CD4-positive, alpha-beta T cell treated with Interleukin-10 for 1 hour (primary cell): ENCODE measurements at regions not wholly inside any gene's neighbourhood (a gene's known extent, or its start where the extent isn't known, plus 50 kb on each side); places are given as distances from the start of the nearest gene placed in this dataset.
"Not testable (repeated sequence)": the region's sequence is repeated elsewhere in the genome, so short reads cannot be mapped to it uniquely, and the experiment has no call there.

ENCODE experiments used
- DNase-seq: peaks from one replicate; pipeline ENCODE4 v3.0.0-alpha.2; 2020

DNA sequence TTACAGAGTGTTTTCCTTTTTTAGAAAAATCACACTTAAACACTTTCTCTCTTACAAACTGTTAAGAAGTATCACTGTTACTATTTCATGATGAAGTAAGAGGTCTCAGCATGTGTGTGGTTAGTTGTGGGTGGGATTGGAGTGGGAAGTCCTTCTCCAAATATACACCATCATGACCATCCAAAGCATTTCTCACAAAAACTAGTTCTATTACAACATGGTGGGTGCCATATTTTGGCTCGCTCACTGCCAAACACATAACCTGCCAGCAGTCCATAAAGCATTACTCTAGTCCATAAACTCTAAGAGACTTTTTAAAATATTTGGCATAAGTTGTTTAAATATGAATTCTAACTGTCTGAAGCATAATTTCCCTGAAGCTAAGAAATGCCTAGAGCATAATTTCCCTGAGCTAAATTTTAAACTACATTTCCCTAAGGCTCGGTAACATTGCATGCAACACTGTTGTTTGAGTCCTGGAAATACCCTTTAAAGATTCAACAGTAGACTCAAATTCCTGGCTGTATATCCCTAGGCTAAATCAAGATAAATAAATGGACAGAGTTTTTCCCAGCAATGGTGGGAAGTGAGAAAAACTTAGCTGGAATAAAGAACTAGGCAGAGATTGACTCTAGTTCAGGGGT is 415.0 kb upstream of the INTU start:
- DNase-seq, result no peak

- no peak for DNase-seq
These were observed 413.5 kb upstream of the INTU start for GRCh38 chr4:127219232-127219631.

GRCh38 chr4:127224556-127224955 is 408.2 kb upstream of the INTU start:
- DNase-seq, result no peak

GRCh38 chr4:127229855-127230608 is 402.7 kb upstream of the INTU start:
- DNase-seq, result no peak

- no peak for DNase-seq
These were observed 395.9 kb upstream of the INTU start for GRCh38 chr4:127236889-127237288.

DNA sequence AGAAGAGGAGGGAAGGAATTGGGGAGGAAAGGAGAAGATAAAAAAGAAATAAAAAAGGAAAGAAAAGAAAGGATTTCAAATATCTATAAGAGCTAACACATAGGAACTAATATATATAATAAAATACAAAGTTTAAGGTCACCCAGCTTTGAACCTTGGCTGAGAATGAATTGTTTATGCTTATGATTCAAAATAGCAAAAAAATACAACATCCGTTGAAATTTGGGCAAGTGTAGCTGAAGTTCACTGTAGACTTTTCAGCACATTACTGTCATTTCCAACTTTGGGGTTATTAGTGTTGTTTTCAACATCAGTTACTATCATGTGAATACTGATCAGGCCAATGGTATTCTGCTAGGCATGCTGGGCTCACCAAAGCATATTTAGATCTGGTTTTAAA is 395.2 kb upstream of the INTU start:
- no peak for DNase-seq

DNA sequence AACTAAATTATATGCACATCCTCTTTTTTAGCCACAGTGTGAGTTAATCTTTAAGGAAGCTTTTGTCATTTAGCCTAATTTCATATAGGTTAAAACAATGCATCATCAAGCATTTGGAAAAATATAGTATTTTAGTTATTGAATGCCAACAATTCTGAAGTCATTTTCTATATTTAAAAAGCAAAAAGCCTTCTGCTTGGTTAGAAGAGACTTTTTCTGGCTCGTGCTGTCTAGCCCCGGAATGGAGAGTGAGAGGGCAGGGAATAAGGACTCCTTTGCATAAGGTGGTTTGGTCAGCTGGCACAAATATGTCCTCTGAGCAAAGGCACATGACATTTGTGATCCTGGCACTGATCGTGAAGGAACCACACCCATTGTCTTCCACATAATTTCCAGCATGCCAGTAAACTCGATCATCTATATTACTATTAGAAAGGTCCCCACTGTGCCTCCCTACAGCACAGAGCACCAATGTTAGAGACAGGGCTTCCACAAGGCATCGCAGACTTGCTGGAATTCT is 393.7 kb upstream of the INTU start:
- DNase-seq, result no peak

- DNase-seq, result no peak
These were observed 392.6 kb upstream of the INTU start for GRCh38 chr4:127239902-127240763.

DNA sequence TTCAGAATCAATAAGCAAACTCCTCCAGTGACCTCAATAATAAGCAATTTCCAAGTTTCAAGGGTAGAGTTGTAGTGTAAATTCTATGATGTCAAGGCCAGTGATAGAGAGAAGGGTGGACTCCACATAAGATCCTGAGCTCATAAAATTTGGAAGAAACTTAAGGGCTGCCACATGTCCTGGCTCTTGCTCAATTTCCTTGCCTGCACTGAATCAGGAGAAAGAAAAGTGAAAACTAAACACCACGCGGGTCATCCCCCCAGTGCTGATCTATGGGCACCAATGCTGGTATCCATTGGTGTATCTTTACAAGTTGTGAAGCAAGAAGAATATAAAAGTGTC is 392.0 kb upstream of the INTU start:
- DNase-seq, result no peak

- DNase-seq, result no peak
These were observed 388.2 kb upstream of the INTU start for GRCh38 chr4:127244515-127244914.

DNA sequence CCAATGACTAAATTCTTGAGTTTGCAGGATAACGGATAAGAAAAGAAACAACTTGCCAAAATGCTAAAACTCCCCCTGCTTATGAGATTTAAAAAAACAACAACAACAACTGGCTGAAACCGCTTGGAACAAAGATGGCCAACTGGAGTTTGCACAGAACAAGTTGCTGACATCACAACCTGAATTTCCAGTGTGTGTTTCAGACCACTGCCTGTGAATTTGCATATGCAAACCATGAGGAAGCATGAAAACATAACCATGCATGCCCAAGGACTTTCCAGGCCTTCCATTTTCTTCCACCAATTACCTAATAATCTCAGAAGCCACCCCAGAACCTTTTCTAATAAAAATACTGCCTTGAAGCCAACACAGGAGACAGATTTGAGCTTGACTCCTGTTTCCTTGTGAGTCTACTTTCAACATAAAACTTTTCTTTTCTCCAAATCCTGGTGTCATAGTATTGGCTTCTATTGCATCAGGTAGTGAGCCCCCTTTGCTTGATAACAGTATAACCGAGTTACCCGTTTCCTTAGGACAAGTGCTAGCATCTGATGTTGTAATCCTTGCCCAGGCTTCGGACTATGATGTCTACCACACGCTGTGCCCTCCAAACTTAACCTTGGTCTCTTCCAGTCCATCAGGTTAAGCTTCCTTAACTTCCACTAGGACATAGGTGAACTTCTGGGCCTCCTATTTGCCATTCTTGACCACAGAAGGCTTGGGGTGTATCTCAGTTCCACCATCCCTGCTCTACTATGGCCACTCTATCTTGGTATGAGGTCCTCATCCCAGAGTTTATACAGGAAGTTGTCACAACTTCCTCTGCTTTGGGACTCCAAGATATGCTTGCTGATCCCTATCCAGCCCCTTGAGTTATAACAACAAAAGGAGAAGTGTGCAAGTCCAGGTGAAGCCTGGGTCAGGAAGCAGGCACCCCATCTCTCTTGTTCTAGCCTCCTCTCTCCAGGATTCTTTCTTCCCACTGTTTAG is 385.5 kb upstream of the INTU start:
- DNase-seq, result no peak

DNA sequence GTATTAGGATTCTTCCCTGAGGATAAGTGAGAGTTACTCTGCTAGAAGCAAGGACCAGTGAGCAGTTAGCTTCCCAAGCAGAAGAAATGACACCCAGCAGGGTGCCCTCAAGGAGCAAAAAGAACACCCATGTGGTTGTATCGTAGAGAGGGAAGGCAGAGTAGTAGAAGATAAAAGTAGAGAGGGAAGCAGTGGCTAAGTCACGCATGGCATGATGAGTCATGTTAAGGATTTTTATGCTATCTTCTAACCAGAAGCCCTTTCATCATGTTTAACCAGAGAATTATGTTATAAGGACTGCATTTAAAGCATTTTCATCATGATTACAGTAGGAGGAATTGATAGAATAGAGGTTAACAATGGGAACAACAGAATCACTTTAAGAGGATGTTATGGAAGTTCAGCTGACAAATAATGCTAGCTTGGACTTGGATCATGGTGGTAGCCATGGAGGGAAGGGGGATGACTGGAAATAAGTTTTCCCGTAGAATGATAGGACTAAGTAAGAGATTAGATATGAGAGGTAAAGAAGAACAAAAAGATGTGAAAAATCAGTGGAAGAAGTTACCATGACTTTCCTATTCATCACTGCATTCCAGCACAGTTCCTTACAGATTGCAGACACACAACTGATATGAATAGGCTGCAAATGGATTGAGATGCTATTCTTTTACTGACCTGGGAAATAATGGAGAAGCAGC is 383.5 kb upstream of the INTU start:
- DNase-seq, result no peak

DNA sequence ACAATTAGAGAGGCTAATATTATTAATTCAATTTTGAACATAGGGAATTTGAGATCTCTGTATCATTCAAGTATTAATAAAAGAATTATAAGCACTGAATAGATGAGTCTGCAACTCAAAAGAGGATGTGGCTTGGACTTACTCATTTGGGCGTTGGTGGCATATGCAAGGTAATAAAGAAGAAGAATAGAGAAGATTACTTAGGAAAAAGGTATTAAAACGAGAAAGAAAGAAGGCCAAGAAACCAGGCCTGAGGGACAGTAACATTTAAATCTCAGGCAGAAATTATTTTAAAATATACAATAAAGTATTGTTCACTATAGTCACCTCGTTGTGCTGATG is 383.0 kb upstream of the INTU start:
- no peak for DNase-seq

- DNase-seq, result no peak
These were observed 382.2 kb upstream of the INTU start for GRCh38 chr4:127250577-127250976.

DNA sequence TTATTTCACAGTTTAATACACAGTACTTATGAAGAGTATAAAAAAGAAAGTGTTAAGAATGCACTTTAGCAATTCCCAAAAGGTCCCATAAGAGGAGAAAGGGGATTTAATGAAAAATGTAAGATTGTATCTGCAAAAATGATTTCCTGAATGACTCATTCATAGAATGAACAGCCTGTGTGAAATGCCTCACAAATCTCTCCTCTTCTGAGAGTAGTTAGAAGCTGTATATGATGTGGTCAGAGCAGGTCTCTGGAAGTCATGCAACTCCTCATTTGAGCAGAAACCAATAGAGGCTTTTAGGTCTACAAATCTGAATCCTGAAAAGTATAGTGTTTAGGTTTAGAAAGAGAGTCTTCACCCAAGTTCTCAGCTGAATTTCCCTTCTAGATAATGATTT is 381.3 kb upstream of the INTU start:
- no peak for DNase-seq

DNA sequence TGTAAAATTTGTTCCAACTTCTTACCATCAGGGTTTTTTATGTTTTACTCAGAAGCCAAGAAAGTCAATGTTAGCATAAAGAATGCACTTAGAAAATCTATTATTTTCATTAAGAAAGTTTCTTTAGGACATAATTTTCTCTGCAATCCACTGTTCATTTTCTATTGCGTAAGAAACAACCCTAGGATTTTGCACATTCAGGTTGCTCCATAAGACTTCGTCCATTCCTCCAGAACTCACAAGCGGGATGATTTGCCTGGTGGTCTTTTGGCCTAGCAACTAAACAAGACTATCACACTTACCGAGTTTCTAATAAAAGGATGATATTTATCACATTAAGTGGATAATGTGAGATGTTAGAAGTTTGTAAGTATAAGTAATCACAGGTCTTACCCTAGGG is 376.3 kb upstream of the INTU start:
- DNase-seq, result no peak

DNA sequence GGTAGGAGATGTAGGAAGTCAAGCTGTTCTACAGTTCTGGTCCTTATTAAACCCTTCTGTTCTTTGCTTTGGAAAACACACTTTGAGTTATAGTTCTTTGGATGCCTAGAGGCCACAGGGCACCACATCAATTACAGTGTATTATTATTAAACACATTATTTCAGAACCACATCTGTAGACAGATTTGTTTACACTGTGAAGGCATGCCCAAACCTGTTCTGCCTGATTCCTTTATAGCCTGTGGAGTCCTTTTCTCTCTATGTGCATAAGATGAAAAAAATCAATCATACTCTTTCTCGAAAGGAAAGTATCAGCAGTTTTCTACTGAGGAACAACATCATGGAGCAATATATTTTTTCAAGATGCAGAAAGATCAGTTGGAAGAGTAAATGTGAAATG is 371.3 kb upstream of the INTU start:
- DNase-seq, result no peak

GRCh38 chr4:127268367-127268766 is 364.4 kb upstream of the INTU start:
- no peak for DNase-seq

DNA sequence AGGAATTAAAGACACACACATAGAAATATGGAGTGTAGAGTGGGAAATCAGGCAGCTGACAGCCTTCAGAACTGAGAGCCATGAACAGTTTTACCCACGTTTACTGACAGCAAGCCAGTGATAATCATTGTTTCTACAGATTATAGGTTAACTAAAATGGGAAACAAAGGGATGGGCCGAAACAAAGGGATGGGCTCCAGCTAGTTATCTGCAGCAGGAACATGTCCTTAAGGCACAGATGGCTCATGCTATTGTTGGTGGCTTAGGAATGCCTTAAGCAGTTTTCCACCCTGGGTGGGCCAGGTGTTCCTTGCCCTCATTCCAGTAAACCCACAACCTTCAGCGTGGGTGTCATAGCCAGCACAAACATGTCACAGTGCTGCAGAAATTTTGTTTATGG is 355.7 kb upstream of the INTU start:
- DNase-seq, result not testable (repeated sequence)

- no peak for DNase-seq
These were observed 348.5 kb upstream of the INTU start for GRCh38 chr4:127284236-127284635.

DNA sequence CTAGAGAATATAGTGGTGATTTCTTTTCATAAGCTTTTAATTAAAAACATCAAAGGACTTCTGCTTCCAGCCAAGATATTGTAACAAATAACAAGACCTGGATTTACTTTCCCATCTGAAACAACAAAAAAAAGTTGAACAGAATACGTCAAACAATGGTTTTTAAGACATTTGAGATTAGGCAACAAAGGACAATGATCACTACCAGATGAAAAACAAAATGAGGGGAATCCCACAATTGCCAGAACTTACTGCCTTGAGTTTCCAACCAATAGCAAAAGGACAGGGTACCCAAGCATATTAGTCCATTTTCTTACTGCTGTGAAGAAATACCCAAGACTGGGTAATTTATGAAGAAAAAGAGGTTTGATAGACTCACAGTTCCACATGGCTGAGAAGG is 341.4 kb upstream of the INTU start:
- no peak for DNase-seq

DNA sequence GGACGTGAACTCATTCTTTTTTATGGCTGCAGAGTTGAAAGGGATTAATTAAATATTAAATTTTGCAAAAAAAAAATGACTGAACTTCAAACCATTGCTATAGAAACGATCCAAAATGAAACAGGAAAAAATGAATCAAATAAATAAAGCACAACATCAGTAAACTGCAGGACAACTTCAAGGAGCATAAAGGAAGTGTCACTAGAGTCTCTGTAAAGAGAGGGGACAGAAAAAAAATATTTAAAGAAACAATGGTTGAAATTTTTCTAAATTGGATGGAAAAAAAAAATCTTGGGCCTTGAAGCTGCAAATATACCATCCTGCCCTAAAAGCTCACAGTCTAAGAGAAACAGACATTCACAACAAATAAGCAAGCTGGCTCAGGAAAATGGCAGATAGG is 339.3 kb upstream of the INTU start:
- DNase-seq, result no peak
